ENCODE measurements at regions not wholly inside any gene's neighbourhood (a gene's known extent, or its start where the extent isn't known, plus 50 kb on each side); places are given as distances from the start of the nearest gene placed in this dataset.

- CTCF ChIA-PET = no interaction called here
- no peak for ATAC-seq (ENCODE audit: low read depth)
Measured at GRCh38 chr2:16375351-16375750, 290.3 kb downstream of the CYRIA start.

GRCh38 chr2:16374671-16375070 lies 291.0 kb downstream of the CYRIA start:
- H3K9ac ChIP-seq (ENCODE audit: low read length) = no peak overlapping the region
- H3K27me3 Mint-ChIP-seq = peaks cover 6% of the 10 kb centered on the region
- TF ChIP-seq EZH2 (IDR thresholded peaks at IDR 0.05; ENCODE audit: borderline replicate concordance, insufficient read depth, low read depth, low read length, poor library complexity, severe bottlenecking) = no peak
- TF ChIP-seq, protein P1, sequence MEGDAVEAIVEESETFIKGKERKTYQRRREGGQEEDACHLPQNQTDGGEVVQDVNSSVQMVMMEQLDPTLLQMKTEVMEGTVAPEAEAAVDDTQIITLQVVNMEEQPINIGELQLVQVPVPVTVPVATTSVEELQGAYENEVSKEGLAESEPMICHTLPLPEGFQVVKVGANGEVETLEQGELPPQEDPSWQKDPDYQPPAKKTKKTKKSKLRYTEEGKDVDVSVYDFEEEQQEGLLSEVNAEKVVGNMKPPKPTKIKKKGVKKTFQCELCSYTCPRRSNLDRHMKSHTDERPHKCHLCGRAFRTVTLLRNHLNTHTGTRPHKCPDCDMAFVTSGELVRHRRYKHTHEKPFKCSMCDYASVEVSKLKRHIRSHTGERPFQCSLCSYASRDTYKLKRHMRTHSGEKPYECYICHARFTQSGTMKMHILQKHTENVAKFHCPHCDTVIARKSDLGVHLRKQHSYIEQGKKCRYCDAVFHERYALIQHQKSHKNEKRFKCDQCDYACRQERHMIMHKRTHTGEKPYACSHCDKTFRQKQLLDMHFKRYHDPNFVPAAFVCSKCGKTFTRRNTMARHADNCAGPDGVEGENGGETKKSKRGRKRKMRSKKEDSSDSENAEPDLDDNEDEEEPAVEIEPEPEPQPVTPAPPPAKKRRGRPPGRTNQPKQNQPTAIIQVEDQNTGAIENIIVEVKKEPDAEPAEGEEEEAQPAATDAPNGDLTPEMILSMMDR (IDR thresholded peaks at IDR 0.05) = no peak
- no peak overlapping the region for H3K27ac ChIP-seq (ENCODE audit: low read length in 2 of 2)
- H3K4me1 ChIP-seq (ENCODE audit: control insufficient read depth in 2 of 2, insufficient read depth in 2 of 2, low read length in 2 of 2) = no peaks in the 10 kb centered on the region
- H2AFZ ChIP-seq (ENCODE audit: insufficient read depth, low read depth, low read length, poor library complexity, severe bottlenecking) = no peak overlapping the region
- H3K4me3 ChIP-seq (ENCODE audit: control extremely low read depth in 1 of 5, extremely low read depth in 1 of 5, insufficient read depth in 1 of 5, low read depth in 2 of 5, low read length in 4 of 5) = no peak overlapping the region
- no peaks in the 10 kb centered on the region for H3K9me3 Mint-ChIP-seq (ENCODE audit: insufficient read depth)
- WGBS (ENCODE audit: insufficient coverage) = 81% methylated on average over 6 of the region's 6 CpGs
- ATAC-seq (ENCODE audit: low read depth) (no peak), DNase-seq (no peak)
- H3K4me2 ChIP-seq (replicated peaks; ENCODE audit: low read depth, low read length, poor library complexity, severe bottlenecking) = no peak overlapping the region
- H3K79me2 ChIP-seq (ENCODE audit: control insufficient read depth, insufficient read depth, low read length) = no peaks in the 10 kb centered on the region
- no peaks in the 10 kb centered on the region for H3K27me3 ChIP-seq (replicated peaks in 1 of 4; ENCODE audit: control extremely low read depth in 1 of 4, control insufficient read depth in 3 of 4, insufficient read depth in 4 of 4, low read length in 3 of 4)
- CTCF ChIA-PET = no interaction called here
- H3K4me3 Mint-ChIP-seq = no peak overlapping the region
- no peaks in the 10 kb centered on the region for H3K4me1 Mint-ChIP-seq
- H4K20me1 ChIP-seq (ENCODE audit: control insufficient read depth, insufficient read depth, low read length, poor library complexity, severe bottlenecking) = no peaks in the 10 kb centered on the region
- H3K9me3 ChIP-seq (ENCODE audit: control extremely low read depth in 1 of 3, control insufficient read depth in 2 of 3, insufficient read depth in 1 of 3, low read length in 2 of 3) = no peaks in the 10 kb centered on the region
- H3K36me3 ChIP-seq (replicated peaks in 1 of 2; ENCODE audit: control extremely low read depth in 1 of 2, control insufficient read depth in 1 of 2, extremely low read depth in 1 of 2, insufficient read depth in 2 of 2, low read length in 1 of 2) = no peaks in the 10 kb centered on the region
- no peak overlapping the region for H3K27ac Mint-ChIP-seq
- POLR2A ChIA-PET = no interaction called here
- intact Hi-C loops (cut with micrococcal nuclease) = no loop called here

More at GRCh38 chr2:16375351-16375750, 290.3 kb downstream of the CYRIA start:
- H3K4me1 ChIP-seq (ENCODE audit: control insufficient read depth in 2 of 2, insufficient read depth in 2 of 2, low read length in 2 of 2) = no peaks in the 10 kb centered on the region
- Mint-ChIP-seq H3K4me1 (no peaks in the 10 kb centered on the region), H3K27me3 (peaks cover 6% of the 10 kb centered on the region), H3K27ac (no peak overlapping the region), H3K9me3 (ENCODE audit: insufficient read depth) (no peaks in the 10 kb centered on the region), H3K4me3 (no peak overlapping the region)
- no peak overlapping the region for H3K9ac ChIP-seq (ENCODE audit: low read length)
- H3K4me2 ChIP-seq (replicated peaks; ENCODE audit: low read depth, low read length, poor library complexity, severe bottlenecking) = no peak overlapping the region
- no peak overlapping the region for H3K4me3 ChIP-seq (ENCODE audit: control extremely low read depth in 1 of 5, extremely low read depth in 1 of 5, insufficient read depth in 1 of 5, low read depth in 2 of 5, low read length in 4 of 5)
- POLR2A ChIA-PET = no interaction called here
- no peak overlapping the region for H3K27ac ChIP-seq (ENCODE audit: low read length in 2 of 2)
- no peaks in the 10 kb centered on the region for H4K20me1 ChIP-seq (ENCODE audit: control insufficient read depth, insufficient read depth, low read length, poor library complexity, severe bottlenecking)
- H3K36me3 ChIP-seq (replicated peaks in 1 of 2; ENCODE audit: control extremely low read depth in 1 of 2, control insufficient read depth in 1 of 2, extremely low read depth in 1 of 2, insufficient read depth in 2 of 2, low read length in 1 of 2) = no peaks in the 10 kb centered on the region
- DNase-seq = no peak
- H3K9me3 ChIP-seq (ENCODE audit: control extremely low read depth in 1 of 3, control insufficient read depth in 2 of 3, insufficient read depth in 1 of 3, low read length in 2 of 3) = no peaks in the 10 kb centered on the region
- H3K79me2 ChIP-seq (ENCODE audit: control insufficient read depth, insufficient read depth, low read length) = no peaks in the 10 kb centered on the region
- H2AFZ ChIP-seq (ENCODE audit: insufficient read depth, low read depth, low read length, poor library complexity, severe bottlenecking) = no peak overlapping the region
- 100% methylated on average over 1 of the region's 2 CpGs for WGBS (ENCODE audit: insufficient coverage)
- no peaks in the 10 kb centered on the region for H3K27me3 ChIP-seq (replicated peaks in 1 of 4; ENCODE audit: control extremely low read depth in 1 of 4, control insufficient read depth in 3 of 4, insufficient read depth in 4 of 4, low read length in 3 of 4)
- intact Hi-C loops (cut with micrococcal nuclease) = no loop called here
- TF ChIP-seq, protein P1 (IDR thresholded peaks at IDR 0.05) = no peak
- TF ChIP-seq EZH2 (IDR thresholded peaks at IDR 0.05; ENCODE audit: borderline replicate concordance, insufficient read depth, low read depth, low read length, poor library complexity, severe bottlenecking) = no peak

Measured in B cell (primary cell).